RWPE2 (cell line): ENCODE measurements at regions not wholly inside any gene's neighbourhood (a gene's known extent, or its start where the extent isn't known, plus 50 kb on each side); places are given as distances from the start of the nearest gene placed in this dataset.
"Not testable (repeated sequence)": the region's sequence is repeated elsewhere in the genome, so short reads cannot be mapped to it uniquely, and the experiment has no call there.

ENCODE experiments used
- ATAC-seq: fragments of 200-7000 bp; cut with Tn5 transposase; 3 replicates; pipeline ENCODE4 v1.9.1; 2021; ENCODE audit warnings: low read depth
- DNase-seq: peaks from one replicate; pipeline ENCODE4 v3.0.0-alpha.2; 2020; ENCODE audit warnings: low spot score
- H3K27ac ChIP-seq: fragments of 450-650 bp; 2 replicates; pipeline ENCODE4 v1.5.1; 2017; ENCODE audit warnings: mild to moderate bottlenecking; ENCODE audit not compliant: poor library complexity, severe bottlenecking
- H3K27me3 ChIP-seq: fragments of 250-450 bp; sonication (Bioruptor Pico); 2 replicates; pipeline ENCODE4 v1.5.1; 2021; ENCODE audit warnings: mild to moderate bottlenecking, moderate library complexity; ENCODE audit not compliant: insufficient read depth, poor library complexity, severe bottlenecking
- H3K36me3 ChIP-seq: fragments of 250-450 bp; sonication (Bioruptor Pico); 2 replicates; pipeline ENCODE4 v1.5.1; 2020; ENCODE audit warnings: low read depth, mild to moderate bottlenecking, moderate library complexity
- H3K4me1 ChIP-seq: fragments of 250-450 bp; sonication (Bioruptor Pico); 2 replicates; pipeline ENCODE4 v1.5.1; 2021; ENCODE audit warnings: mild to moderate bottlenecking, moderate library complexity; ENCODE audit not compliant: insufficient read depth, poor library complexity, severe bottlenecking
- H3K4me3 ChIP-seq: fragments of 250-450 bp; sonication (Bioruptor Pico); 2 replicates; pipeline ENCODE4 v1.5.1; 2021; ENCODE audit warnings: mild to moderate bottlenecking, moderate library complexity; ENCODE audit not compliant: severe bottlenecking
- H3K9me3 ChIP-seq: fragments of 250-450 bp; sonication (Bioruptor Pico); 2 replicates; pipeline ENCODE4 v1.5.1; 2021; ENCODE audit warnings: mild to moderate bottlenecking, moderate library complexity; ENCODE audit not compliant: severe bottlenecking
- CTCF ChIP-seq: fragments of 450-650 bp; IDR thresholded peaks from one replicate; pipeline ENCODE4 v1.5.1; 2017; ENCODE audit warnings: mild to moderate bottlenecking, moderate library complexity; ENCODE audit not compliant: poor library complexity, severe bottlenecking

GRCh38 chr12:107513636-107514400, 171.8 kb upstream of the PWP1 start:
- no peak for TF ChIP-seq CTCF
- H3K4me1 ChIP-seq, result peaks cover 21% of the 10 kb centered on the region
- ATAC-seq (no peak), DNase-seq (no peak)
- no peaks in the 10 kb centered on the region for H3K9me3 ChIP-seq
- no peaks in the 10 kb centered on the region for H3K36me3 ChIP-seq
- H3K4me3 ChIP-seq, result no peak overlapping the region
- no peaks in the 10 kb centered on the region for H3K27me3 ChIP-seq
- H3K27ac ChIP-seq, result peak overlapping the region; percentile 92

- no peak overlapping the region for H3K4me3 ChIP-seq
- ATAC-seq (peak; percentile 53), DNase-seq (no peak)
- H3K27ac ChIP-seq, result peak overlapping the region; percentile 92
- H3K4me1 ChIP-seq, result peaks cover 21% of the 10 kb centered on the region
- H3K36me3 ChIP-seq, result no peaks in the 10 kb centered on the region
- no peak for TF ChIP-seq CTCF
- H3K27me3 ChIP-seq, result no peaks in the 10 kb centered on the region
- no peaks in the 10 kb centered on the region for H3K9me3 ChIP-seq
Measured at GRCh38 chr12:107514887-107515445, 170.6 kb upstream of the PWP1 start.

- Histone ChIP-seq H3K9me3 (no peaks in the 10 kb centered on the region), H3K27me3 (no peaks in the 10 kb centered on the region), H3K4me1 (peaks cover 21% of the 10 kb centered on the region), H3K36me3 (no peaks in the 10 kb centered on the region), H3K4me3 (no peak overlapping the region), H3K27ac (peak overlapping the region; percentile 92)
- no peak for TF ChIP-seq CTCF
- DNase-seq, result peak; percentile 94
- peak; percentile 98 for ATAC-seq
Measured at GRCh38 chr12:107515446-107515958, 170.1 kb upstream of the PWP1 start.

GRCh38 chr12:107517816-107518215, 167.8 kb upstream of the PWP1 start:
- H3K4me3 ChIP-seq, ATAC-seq: not testable (repeated sequence)

GRCh38 chr12:107518868-107519267, 166.7 kb upstream of the PWP1 start:
- Histone ChIP-seq H3K4me3 (no peak overlapping the region), H3K36me3 (no peaks in the 10 kb centered on the region), H3K9me3 (no peaks in the 10 kb centered on the region), H3K4me1 (peaks cover 21% of the 10 kb centered on the region), H3K27me3 (no peaks in the 10 kb centered on the region), H3K27ac (no peak overlapping the region)
- DNase-seq, result no peak
- ATAC-seq, result no peak
- no peak for TF ChIP-seq CTCF

More at GRCh38 chr12:107517816-107518215, 167.8 kb upstream of the PWP1 start:
- H3K36me3 ChIP-seq, H3K27ac ChIP-seq, H3K27me3 ChIP-seq, H3K9me3 ChIP-seq, DNase-seq: not testable (repeated sequence)
- H3K4me1 ChIP-seq, result peaks cover 21% of the 10 kb centered on the region
